NT2/D1 (cell line): ENCODE measurements at regions not wholly inside any gene's neighbourhood (a gene's known extent, or its start where the extent isn't known, plus 50 kb on each side); places are given as distances from the start of the nearest gene placed in this dataset.

Source experiments
- YY1 ChIP-seq: IDR thresholded peaks from 2 replicates; pipeline ENCODE4 v1.6.1; 2011; ENCODE audit not compliant: insufficient read length, insufficient read depth
- ZNF274 ChIP-seq: IDR thresholded peaks from 2 replicates; pipeline ENCODE4 v1.6.1; 2011; ENCODE audit warnings: mild to moderate bottlenecking, low read depth, low read length

DNA sequence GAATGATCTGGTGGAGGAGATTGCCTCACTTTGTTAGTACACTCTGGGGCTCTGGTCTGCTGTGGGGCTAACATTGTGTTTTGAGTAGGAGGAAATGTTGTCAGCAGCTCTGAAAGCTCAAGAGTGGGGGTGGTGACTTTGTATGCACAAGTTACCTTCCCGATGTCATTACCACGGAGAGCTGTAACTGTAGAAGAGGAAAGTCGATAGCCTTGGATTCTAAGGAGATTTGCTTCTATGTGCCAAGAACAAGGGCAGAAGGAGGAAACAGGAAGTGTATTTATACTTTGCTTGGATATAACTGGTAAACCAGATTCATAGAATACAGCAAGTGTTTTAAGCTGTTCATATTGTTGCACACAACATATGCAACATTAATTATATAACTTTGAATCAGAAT lies 196.1 kb downstream of the AMY1C start:
- no peak for TF ChIP-seq YY1
- TF ChIP-seq ZNF274: no peak
